ENCODE measurements at regions not wholly inside any gene's neighbourhood (a gene's known extent, or its start where the extent isn't known, plus 50 kb on each side); places are given as distances from the start of the nearest gene placed in this dataset.

DNA sequence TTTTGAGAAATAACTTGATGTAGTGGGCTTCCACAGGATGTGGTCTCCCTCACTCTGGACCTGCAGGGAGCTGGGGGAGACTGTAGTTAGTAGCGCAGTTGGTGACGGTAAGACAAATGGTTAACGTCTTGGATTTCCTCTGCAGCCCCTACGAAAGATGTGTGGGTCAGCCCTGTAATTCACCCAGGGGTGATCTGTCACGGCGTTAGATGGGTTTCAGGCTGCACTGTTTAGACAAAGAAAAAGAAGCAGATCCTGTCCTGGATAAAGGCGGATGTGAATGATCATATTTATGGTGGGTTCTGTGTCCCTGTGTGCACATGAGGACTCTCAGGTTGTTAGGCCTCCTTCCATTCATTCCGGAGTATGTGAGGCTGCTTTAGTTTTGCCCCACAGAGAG is 142.0 kb upstream of the SLC28A3 start:
- TF ChIP-seq, protein P1, sequence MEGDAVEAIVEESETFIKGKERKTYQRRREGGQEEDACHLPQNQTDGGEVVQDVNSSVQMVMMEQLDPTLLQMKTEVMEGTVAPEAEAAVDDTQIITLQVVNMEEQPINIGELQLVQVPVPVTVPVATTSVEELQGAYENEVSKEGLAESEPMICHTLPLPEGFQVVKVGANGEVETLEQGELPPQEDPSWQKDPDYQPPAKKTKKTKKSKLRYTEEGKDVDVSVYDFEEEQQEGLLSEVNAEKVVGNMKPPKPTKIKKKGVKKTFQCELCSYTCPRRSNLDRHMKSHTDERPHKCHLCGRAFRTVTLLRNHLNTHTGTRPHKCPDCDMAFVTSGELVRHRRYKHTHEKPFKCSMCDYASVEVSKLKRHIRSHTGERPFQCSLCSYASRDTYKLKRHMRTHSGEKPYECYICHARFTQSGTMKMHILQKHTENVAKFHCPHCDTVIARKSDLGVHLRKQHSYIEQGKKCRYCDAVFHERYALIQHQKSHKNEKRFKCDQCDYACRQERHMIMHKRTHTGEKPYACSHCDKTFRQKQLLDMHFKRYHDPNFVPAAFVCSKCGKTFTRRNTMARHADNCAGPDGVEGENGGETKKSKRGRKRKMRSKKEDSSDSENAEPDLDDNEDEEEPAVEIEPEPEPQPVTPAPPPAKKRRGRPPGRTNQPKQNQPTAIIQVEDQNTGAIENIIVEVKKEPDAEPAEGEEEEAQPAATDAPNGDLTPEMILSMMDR (IDR thresholded peaks at IDR 0.05; ENCODE audit: low read length), result no peak
- TF ChIP-seq EZH2 (IDR thresholded peaks at IDR 0.05; ENCODE audit: borderline replicate concordance, low read length), result no peak

All from OCI-LY1 (cell line).